ENCODE measurements at regions not wholly inside any gene's neighbourhood (a gene's known extent, or its start where the extent isn't known, plus 50 kb on each side); places are given as distances from the start of the nearest gene placed in this dataset.

- DNase-seq (ENCODE audit: low read depth), result no peak
Observed at GRCh38 chr6:104064876-104065275, 794.8 kb downstream of the HACE1 start.

DNA sequence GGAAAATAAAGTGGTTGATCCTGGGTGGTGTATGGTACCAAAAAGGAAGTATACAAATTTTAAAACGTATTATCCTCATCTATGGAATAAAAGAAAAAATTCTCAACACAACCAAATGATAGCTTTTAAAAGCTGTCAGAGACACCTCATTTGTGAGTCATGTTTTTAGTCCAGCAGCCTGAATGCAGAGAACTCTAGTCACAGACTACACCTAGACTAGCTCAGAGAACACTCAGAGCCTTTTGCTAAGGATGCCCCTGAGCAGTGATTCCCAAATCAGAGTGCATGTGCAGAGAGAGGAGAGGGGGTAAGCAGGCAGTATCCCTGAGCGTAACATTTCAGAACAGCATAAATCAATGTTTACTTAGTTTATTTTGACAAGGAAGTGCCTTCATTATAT is 809.3 kb downstream of the HACE1 start:
- no peak for DNase-seq (ENCODE audit: low read depth)

- DNase-seq (ENCODE audit: low read depth), result no peak
Observed at GRCh38 chr6:104046426-104046825, 813.3 kb downstream of the HACE1 start.

- DNase-seq (ENCODE audit: low read depth), result no peak
Observed at GRCh38 chr6:104031346-104031745, 828.4 kb downstream of the HACE1 start.

GRCh38 chr6:104022126-104022525 is 837.6 kb downstream of the HACE1 start:
- DNase-seq (ENCODE audit: low read depth), result no peak

GRCh38 chr6:104019075-104019753 is 840.5 kb downstream of the HACE1 start:
- DNase-seq (ENCODE audit: low read depth), result no peak

- no peak for DNase-seq (ENCODE audit: low read depth)
Observed at GRCh38 chr6:104017410-104018381, 842.0 kb downstream of the HACE1 start.

DNA sequence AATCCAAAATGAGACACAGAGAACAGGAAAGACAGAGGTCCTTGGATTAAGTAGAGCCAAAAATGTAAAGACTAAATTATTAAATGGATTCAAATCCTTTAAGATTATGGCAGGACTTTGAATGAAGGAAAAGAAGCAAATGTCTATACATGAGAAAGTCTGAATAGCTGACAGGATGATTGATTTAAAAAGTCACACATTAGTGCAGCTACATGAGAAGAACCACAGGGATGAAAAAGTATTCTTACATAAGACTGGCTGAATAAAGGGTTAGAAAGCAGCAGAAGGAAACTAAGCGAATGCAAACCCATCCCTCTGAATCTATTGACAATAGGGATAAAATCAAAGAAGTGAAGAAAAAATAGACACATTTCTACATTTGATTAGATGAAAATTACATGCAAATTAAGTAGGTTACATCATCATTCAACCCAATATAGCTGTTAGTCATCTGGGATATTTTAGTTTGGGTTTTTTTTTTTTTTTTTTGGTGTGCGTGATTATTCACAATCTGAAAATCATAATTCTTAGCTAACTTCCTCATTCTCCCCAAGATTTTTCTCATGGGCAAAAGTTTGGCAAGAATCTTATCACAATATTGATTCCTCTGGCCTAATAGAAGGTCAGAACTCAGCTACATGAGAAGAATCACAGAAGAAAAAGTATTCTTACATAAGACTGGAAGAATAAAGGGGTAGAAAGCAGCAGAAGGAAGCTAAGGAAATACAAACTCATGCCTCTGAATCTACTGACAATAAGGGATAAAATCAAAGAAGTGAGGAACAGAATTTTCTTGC is 845.4 kb downstream of the HACE1 start:
- no peak for DNase-seq (ENCODE audit: low read depth)

- DNase-seq (ENCODE audit: low read depth), result no peak
Observed at GRCh38 chr6:104013312-104013971, 846.3 kb downstream of the HACE1 start.

- no peak for DNase-seq (ENCODE audit: low read depth)
Observed at GRCh38 chr6:104010897-104011296, 848.8 kb downstream of the HACE1 start.

DNA sequence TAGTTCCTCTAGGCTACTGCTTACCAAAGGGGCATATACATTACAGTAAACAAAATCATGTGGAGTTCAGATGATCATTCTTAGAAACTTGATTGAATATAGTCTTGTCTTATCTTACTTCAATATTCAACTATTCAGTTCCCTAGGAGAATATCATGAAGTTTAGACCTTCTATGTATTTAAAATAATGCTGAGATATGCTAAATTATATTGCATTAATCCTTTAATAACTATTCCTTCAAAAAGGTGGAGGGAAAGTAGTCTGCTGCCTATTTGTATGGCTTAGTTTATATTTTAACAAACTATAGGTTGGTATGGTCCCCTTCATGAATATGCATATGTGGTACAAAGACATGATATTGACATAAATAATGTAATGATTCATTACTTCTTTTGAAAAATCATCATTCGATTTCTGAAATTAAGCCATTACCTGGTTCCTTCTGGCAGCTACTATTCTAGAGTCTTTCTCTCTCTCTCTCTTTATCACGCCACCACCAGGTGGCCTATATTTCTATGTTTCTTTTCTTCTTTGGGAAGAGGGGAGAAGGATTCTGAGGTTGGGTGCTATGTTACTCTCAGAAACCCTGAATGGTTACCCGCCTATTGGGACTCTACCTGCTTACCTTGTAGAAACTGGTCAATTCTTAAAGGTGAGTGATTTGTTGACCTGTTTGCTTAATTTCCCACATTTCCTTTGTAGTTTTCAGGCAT is 855.8 kb downstream of the HACE1 start:
- no peak for DNase-seq (ENCODE audit: low read depth)

DNA sequence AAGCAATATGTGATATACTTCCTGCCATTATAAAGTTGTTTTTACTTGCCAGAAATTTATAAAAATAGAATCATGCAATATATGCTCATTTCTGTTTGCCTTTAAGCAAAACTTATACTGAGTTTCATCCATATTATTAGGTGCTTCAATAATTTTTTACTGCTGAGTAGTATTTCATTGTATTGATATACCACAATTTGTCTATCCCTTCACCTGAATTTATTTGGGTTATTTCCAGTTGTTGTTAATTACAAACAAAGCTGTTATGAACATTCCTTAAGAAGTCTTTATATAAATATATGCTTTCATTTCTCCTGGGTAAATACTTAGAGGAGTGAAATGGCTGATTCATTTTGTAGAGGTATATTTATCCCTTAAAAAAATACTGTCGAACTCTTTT is 864.1 kb downstream of the HACE1 start:
- DNase-seq (ENCODE audit: low read depth), result no peak

- DNase-seq (ENCODE audit: low read depth), result peak; percentile 64
Observed at GRCh38 chr6:103983860-103984259, 875.9 kb downstream of the HACE1 start.

GRCh38 chr6:103983011-103983410 is 876.7 kb downstream of the HACE1 start:
- DNase-seq (ENCODE audit: low read depth), result no peak

GRCh38 chr6:103982574-103982973 is 877.1 kb downstream of the HACE1 start:
- no peak for DNase-seq (ENCODE audit: low read depth)

- no peak for DNase-seq (ENCODE audit: low read depth)
Observed at GRCh38 chr6:103979308-103979707, 880.4 kb downstream of the HACE1 start.

GRCh38 chr6:103937389-103937788 is 922.3 kb downstream of the HACE1 start:
- no peak for DNase-seq (ENCODE audit: low read depth)

DNA sequence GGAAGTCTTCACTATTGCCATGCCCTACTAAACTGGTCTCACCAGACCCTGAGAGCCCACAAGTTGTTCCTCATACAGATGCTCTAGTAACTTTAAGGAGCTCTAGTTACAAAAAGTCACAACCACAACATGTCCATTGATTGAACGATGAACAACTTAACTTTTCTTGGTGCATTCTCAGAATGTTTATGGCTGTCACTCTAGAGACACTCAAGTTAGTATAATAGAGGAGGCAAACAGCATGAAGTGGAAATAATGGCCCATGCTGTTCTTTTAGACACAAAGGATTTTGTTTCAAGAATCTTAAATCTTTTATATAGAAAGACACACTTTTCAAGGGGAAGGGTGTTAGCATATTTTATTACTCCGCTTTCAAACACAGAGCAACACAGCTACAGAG is 934.4 kb downstream of the HACE1 start:
- no peak for DNase-seq (ENCODE audit: low read depth)

DNA sequence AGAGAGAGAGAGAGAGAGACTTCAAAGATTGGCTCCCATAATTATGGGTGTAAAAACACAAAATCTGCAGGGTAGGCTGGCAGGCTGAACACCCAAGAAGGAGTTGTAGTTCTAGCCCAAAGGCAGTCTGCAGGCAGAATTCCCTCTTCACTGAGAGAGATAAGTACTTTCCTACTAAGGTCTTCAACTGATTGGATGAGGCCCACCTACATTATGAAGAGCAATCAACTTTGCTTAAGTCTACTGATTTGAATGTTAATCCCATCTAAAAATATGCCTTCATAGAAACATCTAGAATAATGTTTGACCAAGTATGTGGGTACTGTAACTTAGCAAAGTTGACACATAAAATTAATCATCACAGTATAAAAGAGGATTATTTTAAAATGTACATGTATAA is 949.7 kb downstream of the HACE1 start:
- no peak for DNase-seq (ENCODE audit: low read depth)

DNA sequence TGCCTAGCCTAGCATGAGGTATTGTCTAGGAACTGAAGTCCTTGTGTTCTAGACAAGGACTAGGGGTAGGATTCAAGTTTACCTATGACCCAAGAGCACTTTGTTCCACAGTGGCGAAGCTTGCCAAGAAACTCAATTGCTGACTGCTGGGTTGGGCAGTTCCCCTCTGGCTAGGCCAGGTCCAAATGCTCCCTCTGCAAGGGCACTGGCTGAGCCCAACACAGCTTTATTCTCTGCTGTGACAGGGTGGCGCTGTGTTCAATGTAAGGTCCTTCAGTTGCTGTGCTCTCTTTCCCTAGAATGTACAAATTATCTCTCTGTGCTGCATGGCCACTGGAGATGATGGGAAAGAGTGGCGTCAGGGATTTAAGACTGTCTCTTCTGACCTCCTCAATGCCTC is 950.8 kb downstream of the HACE1 start:
- DNase-seq (ENCODE audit: low read depth), result no peak

DNA sequence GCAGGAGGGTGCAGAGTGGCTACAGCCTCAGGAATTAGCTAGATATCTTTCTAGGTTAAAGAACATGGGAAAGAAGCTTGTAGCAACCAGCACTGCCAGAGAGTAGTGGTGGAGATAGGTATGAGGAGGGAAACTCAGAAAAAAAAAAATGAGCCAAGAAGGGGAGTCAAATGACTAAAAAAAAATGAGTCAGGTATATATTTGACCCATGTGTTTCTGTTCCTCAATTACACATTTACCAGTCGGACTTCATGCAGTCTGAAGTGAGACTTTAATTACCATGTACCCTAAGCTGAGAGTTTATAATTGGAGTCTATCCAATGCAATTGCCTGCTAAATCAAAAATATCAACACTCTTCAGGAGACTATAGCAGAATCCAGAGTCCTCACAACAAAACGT is 964.6 kb downstream of the HACE1 start:
- DNase-seq (ENCODE audit: low read depth), result no peak

Data from HS-5 (cell line).